LNCaP clone FGC (cell line): ENCODE measurements at regions not wholly inside any gene's neighbourhood (a gene's known extent, or its start where the extent isn't known, plus 50 kb on each side); places are given as distances from the start of the nearest gene placed in this dataset.

ENCODE experiments used
- DNase-seq: peaks from one replicate; pipeline ENCODE4 v3.0.0-alpha.2; 2011; ENCODE audit warnings: low read depth
- H3K4me3 ChIP-seq: 2 replicates; pipeline ENCODE4 v1.5.1; 2011; ENCODE audit warnings: mild to moderate bottlenecking, low read depth, low read length, control low read depth
- CTCF ChIP-seq: IDR thresholded peaks from 2 replicates; pipeline ENCODE4 v1.5.1; 2012; ENCODE audit warnings: mild to moderate bottlenecking; ENCODE audit not compliant: control insufficient read depth, insufficient read depth; ENCODE audit errors: extremely low read depth

- TF ChIP-seq CTCF = no peak
- no peak for DNase-seq
These were observed 110.1 kb upstream of the CLSTN2 start for GRCh38 chr3:139824864-139825263.

GRCh38 chr3:139814646-139815045, 120.3 kb upstream of the CLSTN2 start:
- no peak for TF ChIP-seq CTCF
- no peak overlapping the region for H3K4me3 ChIP-seq
- DNase-seq = no peak

More at GRCh38 chr3:139824864-139825263, 110.1 kb upstream of the CLSTN2 start:
- H3K4me3 ChIP-seq = no peak overlapping the region

- no peak for DNase-seq
- no peak for TF ChIP-seq CTCF
These were observed 123.7 kb upstream of the CLSTN2 start for GRCh38 chr3:139811331-139811730.

GRCh38 chr3:139808201-139808600, 126.8 kb upstream of the CLSTN2 start:
- DNase-seq = no peak
- no peak overlapping the region for H3K4me3 ChIP-seq
- TF ChIP-seq CTCF = no peak

More at GRCh38 chr3:139811331-139811730, 123.7 kb upstream of the CLSTN2 start:
- no peak overlapping the region for H3K4me3 ChIP-seq

DNA sequence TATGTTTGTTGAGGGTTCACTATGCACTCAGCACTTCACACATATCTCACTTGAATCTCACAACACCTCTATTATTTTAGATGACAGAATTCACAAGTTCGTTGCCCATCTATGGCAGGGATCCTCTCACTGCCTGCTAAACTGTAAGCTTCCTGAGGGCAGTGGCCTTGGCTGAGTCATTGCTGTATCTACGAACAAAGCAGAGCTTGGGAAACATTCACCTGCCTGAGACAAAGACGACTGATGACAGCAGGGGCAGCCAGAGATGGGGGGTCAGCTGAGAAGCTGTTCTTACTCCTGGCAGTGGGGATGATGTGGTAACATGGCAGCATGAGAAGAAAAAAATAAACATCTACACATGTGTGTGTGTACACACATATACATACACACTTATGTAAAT, 125.5 kb upstream of the NMNAT3 start:
- no peak overlapping the region for H3K4me3 ChIP-seq
- TF ChIP-seq CTCF = no peak
- no peak for DNase-seq

DNA sequence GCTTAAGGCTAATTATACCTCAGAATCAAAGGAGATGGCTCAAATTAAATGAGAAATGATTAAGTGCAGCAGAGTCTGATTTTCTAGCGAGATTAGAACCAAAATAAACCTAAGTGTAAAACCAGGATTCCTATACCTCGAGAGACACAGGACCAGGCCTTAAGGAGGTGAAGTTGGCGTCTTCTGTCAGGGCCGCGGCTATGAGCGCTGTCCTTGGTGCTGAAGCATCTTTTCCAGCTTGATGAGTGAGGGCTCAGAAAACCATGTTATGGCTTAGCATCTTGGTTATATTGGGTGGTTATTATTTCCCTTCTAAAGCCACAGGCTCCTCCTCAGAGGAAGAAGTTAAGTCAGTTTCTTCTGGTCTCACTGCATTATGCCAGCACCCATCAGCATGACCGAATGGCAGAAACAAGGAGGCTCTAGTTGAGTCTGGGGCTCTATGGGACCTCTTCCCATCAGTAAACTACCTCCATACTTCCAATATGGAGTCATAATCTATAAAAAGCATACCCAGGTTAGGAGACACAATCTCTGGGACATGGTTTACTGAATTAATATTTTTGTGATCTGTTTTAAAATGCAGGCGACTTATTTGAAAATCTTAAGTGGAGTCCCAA, 120.1 kb upstream of the NMNAT3 start:
- H3K4me3 ChIP-seq = no peak overlapping the region
- TF ChIP-seq CTCF = no peak
- peak; percentile 13 for DNase-seq
